ENCODE measurements at regions not wholly inside any gene's neighbourhood (a gene's known extent, or its start where the extent isn't known, plus 50 kb on each side); places are given as distances from the start of the nearest gene placed in this dataset.

DNA sequence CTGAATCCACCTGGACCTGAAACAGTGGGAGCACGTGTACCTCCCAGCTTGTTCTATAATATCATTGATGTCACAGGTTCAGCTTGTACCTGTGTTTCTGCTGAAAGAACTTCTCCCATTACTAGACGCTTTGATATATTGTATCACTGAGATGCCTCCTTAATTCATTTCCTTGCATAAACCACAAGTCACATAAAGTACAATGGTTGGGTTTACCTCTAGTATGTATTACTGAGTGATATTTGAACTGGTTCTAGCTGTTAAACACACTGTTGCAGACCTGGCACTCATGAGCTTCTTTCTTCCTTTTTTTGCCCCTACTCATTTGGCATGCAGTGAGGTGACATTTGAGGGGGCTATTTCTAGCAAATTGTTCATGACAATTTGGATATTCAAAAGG, 106.6 kb upstream of the KLF14 start:
- no peak for TF ChIP-seq EZH2 (IDR thresholded peaks at IDR 0.05; ENCODE audit: borderline replicate concordance, low read depth, low read length, poor library complexity, severe bottlenecking)
- TF ChIP-seq, protein P1, sequence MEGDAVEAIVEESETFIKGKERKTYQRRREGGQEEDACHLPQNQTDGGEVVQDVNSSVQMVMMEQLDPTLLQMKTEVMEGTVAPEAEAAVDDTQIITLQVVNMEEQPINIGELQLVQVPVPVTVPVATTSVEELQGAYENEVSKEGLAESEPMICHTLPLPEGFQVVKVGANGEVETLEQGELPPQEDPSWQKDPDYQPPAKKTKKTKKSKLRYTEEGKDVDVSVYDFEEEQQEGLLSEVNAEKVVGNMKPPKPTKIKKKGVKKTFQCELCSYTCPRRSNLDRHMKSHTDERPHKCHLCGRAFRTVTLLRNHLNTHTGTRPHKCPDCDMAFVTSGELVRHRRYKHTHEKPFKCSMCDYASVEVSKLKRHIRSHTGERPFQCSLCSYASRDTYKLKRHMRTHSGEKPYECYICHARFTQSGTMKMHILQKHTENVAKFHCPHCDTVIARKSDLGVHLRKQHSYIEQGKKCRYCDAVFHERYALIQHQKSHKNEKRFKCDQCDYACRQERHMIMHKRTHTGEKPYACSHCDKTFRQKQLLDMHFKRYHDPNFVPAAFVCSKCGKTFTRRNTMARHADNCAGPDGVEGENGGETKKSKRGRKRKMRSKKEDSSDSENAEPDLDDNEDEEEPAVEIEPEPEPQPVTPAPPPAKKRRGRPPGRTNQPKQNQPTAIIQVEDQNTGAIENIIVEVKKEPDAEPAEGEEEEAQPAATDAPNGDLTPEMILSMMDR (conservative IDR thresholded peaks at IDR 0.05; ENCODE audit: low read depth, low read length), result no peak

All from A673 (cell line).